RWPE1 (cell line): ENCODE measurements at regions not wholly inside any gene's neighbourhood (a gene's known extent, or its start where the extent isn't known, plus 50 kb on each side); places are given as distances from the start of the nearest gene placed in this dataset.
A peak's percentile ranks its signal among the peaks of the same experiment; 100 is the strongest.

Experiments used
- CTCF ChIA-PET: fragments of 350-600 bp; sonication (Branson Sonifier 250); formaldehyde crosslinking; extraction: SDS; loops from one replicate; lab custom pipeline; 2021; lab: Yijun Ruan, JAX
- POLR2A ChIA-PET: fragments of 400-600 bp; formaldehyde crosslinking; extraction: SDS; loops from one replicate; lab custom pipeline; 2020; ENCODE audit warnings: antibody characterized with exemption; ENCODE audit not compliant: low non-redundant PET; lab: Yijun Ruan, JAX
- DNase-seq: peaks from one replicate; pipeline ENCODE4 v3.0.0; 2012; ENCODE audit warnings: low spot score
- H3K27ac ChIP-seq: fragments of 450-650 bp; 2 replicates; pipeline ENCODE4 v1.5.1; 2017
- TF ChIP-seq, protein P1 (sequence below): fragments of 450-650 bp; conservative IDR thresholded peaks from 2 replicates; pipeline ENCODE4 v1.5.1; 2017; ENCODE audit warnings: low read depth, mild to moderate bottlenecking

DNA sequence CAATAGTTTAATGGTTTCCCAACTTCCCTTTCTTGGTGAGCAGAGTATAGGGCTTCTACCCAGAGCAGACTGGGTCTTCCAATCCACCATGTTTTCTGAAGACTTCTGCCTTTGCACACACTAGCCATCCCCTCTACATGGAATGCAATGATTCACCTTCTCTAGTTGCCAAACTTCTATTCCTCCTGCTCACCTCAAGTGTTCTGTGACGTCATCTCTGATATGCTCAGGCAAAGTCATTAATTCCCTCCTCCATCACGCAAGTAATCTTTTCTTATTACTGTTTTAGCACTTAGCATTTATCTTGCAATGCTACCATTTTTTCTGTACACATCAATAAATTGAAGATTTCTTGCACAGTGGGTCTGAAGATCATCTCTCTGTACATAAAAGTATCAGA, 174.2 kb downstream of the RBM26 start:
- TF ChIP-seq, protein P1, sequence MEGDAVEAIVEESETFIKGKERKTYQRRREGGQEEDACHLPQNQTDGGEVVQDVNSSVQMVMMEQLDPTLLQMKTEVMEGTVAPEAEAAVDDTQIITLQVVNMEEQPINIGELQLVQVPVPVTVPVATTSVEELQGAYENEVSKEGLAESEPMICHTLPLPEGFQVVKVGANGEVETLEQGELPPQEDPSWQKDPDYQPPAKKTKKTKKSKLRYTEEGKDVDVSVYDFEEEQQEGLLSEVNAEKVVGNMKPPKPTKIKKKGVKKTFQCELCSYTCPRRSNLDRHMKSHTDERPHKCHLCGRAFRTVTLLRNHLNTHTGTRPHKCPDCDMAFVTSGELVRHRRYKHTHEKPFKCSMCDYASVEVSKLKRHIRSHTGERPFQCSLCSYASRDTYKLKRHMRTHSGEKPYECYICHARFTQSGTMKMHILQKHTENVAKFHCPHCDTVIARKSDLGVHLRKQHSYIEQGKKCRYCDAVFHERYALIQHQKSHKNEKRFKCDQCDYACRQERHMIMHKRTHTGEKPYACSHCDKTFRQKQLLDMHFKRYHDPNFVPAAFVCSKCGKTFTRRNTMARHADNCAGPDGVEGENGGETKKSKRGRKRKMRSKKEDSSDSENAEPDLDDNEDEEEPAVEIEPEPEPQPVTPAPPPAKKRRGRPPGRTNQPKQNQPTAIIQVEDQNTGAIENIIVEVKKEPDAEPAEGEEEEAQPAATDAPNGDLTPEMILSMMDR: no peak
- ChIA-PET POLR2A (no interaction called here), CTCF (no interaction called here)
- no peak overlapping the region for H3K27ac ChIP-seq
- no peak for DNase-seq

GRCh38 chr13:79229761-79230160, 176.3 kb downstream of the RBM26 start:
- DNase-seq: no peak
- no peak overlapping the region for H3K27ac ChIP-seq
- POLR2A ChIA-PET: no interaction called here
- CTCF ChIA-PET: interaction anchor here (0.6 to 0.7 kb wide), 2 partner anchors 21 to 53 kb away, joined by 3 read pairs; no protein-coding TSS in a partner anchor
- TF ChIP-seq, protein P1: no peak

- DNase-seq: peak; percentile 30
- POLR2A ChIA-PET: no interaction called here
- TF ChIP-seq, protein P1: no peak
- H3K27ac ChIP-seq: no peak overlapping the region
- CTCF ChIA-PET: interaction anchor here (0.6 kb wide), 3 partner anchors 34 to 1027 kb away, joined by 3 to 5 read pairs (median 3); no protein-coding TSS in a partner anchor
Observed at GRCh38 chr13:79228972-79229371, 177.1 kb downstream of the RBM26 start.

DNA sequence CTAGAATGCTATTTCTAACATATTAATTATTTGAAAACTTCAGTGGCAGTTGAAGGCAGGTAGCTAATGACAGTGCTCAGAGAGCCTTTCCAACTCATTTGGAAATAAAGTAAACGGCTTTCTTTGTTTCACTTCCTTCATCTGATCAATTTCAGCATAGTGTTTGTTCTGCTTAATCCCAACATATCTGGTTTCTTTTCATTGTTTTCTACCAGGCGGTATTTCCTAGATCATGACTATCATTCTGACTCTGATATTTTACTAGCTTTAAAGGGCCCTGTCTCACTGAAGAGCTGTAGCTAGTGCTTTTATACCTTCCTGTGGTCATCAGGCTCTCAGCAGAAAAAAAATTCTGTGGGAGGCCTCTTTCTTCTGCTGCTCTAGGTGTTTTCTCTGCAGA, 178.6 kb downstream of the RBM26 start:
- no peak for DNase-seq
- POLR2A ChIA-PET: no interaction called here
- no peak overlapping the region for H3K27ac ChIP-seq
- CTCF ChIA-PET: no interaction called here
- TF ChIP-seq, protein P1: no peak

DNA sequence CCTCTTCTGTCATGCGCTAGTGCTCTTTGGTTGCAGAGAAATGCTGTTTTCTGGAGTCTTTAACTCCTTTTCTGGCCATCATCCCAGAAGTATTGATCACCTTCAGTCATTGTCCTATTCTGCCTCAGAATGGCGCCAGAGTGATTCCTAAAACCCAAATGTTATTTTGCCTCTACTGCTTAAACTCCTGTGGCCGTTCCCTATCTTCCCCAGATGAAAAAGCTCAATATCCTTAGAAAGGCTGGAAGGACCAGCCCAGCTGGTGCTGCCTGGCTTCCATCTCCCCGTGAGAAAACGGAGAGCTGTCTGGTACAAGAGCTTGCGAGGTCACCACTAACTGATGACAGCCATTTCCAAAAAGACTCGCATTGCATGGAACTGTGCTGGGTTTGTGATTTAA, 179.1 kb downstream of the RBM26 start:
- no peak overlapping the region for H3K27ac ChIP-seq
- ChIA-PET CTCF (no interaction called here), POLR2A (no interaction called here)
- DNase-seq: no peak
- TF ChIP-seq, protein P1: no peak

DNA sequence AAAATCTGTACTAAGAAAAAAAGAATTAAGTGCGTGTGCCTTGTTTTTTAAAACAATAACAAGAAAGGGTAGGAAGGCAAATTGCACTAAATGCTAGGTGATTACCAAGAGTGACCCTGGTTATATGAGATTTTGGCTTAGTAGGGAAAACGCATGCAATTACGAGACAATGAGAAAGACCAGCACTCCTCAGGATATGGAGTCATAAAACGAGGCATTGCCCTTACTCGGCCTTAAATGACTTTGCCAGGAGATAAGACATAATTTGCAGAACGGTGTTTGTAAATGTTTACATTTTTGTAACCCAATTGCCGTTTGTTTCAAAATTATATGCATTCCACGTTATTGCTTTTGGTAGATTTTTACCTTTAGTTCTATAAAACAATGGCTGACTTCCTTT, 179.8 kb downstream of the RBM26 start:
- H3K27ac ChIP-seq: no peak overlapping the region
- DNase-seq: no peak
- TF ChIP-seq, protein P1: no peak
- ChIA-PET POLR2A (interaction anchor here (0.7 kb wide), 1 partner anchor 100 kb away, joined by 3 read pairs; no protein-coding TSS in a partner anchor), CTCF (interaction anchor here (0.7 kb wide), 1 partner anchor 1421 kb away, joined by 4 read pairs; no protein-coding TSS in a partner anchor)
